Brain microvascular endothelial cell (primary cell): ENCODE measurements at regions not wholly inside any gene's neighbourhood (a gene's known extent, or its start where the extent isn't known, plus 50 kb on each side); places are given as distances from the start of the nearest gene placed in this dataset.

Source experiments
- DNase-seq: peaks from one replicate; pipeline ENCODE4 v3.0.0-alpha.2; 2020
- H3K27ac ChIP-seq: fragments of 250-450 bp; sonication (Bioruptor Pico); 2 replicates; pipeline ENCODE4 v1.5.1; 2020; ENCODE audit warnings: mild to moderate bottlenecking, moderate library complexity
- H3K27me3 ChIP-seq: fragments of 250-450 bp; sonication (Bioruptor Pico); replicated peaks from 2 replicates; pipeline ENCODE4 v1.5.1; 2020; ENCODE audit warnings: mild to moderate bottlenecking
- H3K36me3 ChIP-seq: fragments of 250-450 bp; sonication (Bioruptor Pico); replicated peaks from 2 replicates; pipeline ENCODE4 v1.5.1; 2020; ENCODE audit warnings: mild to moderate bottlenecking
- H3K4me3 ChIP-seq: 2 replicates; pipeline ENCODE4 v1.5.1; 2011; ENCODE audit warnings: low read depth, mild to moderate bottlenecking, control low read depth, low read length, moderate library complexity
- in situ Hi-C: cut with HindIII; loops from 2 replicates; pipeline ENCODE4 v1.10.0; 2017; ENCODE audit warnings: low sequenced_read_pairs, low pct_ligation_motif_present
- TF ChIP-seq, protein P1 (sequence below): IDR thresholded peaks from 2 replicates; pipeline ENCODE4 v1.5.1; 2011; ENCODE audit warnings: low read depth, mild to moderate bottlenecking, moderate library complexity, low read length, control low read depth, inconsistent platforms; ENCODE audit errors: missing control alignments

DNA sequence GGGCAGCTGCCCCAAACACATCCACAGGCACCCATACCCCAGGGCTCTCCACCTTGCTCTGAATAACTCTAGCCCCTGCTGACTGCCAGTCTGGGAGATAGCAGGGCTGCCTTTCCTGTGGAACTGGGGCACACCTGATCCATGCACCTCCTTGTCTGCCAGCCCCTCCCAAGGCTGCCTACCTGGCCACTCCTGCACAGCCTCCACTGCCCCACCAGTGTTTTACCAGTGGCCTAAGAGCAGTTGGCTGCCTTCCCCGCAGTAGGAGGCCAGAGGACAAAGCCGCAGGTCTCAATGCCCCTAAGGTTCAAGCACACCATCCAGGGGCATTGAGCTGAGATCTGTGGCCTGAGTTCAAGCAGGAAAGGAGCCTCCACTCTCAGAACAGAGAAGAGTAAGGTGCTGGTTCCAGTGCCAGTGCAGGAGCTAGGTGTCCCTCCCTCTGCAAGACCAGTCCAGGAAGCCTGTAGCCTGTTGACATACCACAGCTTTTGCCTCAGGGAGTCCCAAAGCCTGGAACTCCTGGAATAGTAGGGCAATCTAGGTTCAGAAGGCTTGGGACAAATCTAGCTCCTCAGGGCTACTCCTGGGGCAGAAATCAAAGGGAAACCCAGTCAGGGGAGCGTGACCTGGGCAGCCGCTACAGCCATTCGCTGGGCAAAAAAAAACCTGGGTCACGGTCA, 514.5 kb upstream of the PTGER4 start:
- no peak for DNase-seq
- Histone ChIP-seq H3K27ac (no peak overlapping the region), H3K27me3 (no peaks in the 10 kb centered on the region), H3K36me3 (no peaks in the 10 kb centered on the region), H3K4me3 (no peak overlapping the region)
- TF ChIP-seq, protein P1, sequence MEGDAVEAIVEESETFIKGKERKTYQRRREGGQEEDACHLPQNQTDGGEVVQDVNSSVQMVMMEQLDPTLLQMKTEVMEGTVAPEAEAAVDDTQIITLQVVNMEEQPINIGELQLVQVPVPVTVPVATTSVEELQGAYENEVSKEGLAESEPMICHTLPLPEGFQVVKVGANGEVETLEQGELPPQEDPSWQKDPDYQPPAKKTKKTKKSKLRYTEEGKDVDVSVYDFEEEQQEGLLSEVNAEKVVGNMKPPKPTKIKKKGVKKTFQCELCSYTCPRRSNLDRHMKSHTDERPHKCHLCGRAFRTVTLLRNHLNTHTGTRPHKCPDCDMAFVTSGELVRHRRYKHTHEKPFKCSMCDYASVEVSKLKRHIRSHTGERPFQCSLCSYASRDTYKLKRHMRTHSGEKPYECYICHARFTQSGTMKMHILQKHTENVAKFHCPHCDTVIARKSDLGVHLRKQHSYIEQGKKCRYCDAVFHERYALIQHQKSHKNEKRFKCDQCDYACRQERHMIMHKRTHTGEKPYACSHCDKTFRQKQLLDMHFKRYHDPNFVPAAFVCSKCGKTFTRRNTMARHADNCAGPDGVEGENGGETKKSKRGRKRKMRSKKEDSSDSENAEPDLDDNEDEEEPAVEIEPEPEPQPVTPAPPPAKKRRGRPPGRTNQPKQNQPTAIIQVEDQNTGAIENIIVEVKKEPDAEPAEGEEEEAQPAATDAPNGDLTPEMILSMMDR: no peak
- in situ Hi-C loops: no loop called here

DNA sequence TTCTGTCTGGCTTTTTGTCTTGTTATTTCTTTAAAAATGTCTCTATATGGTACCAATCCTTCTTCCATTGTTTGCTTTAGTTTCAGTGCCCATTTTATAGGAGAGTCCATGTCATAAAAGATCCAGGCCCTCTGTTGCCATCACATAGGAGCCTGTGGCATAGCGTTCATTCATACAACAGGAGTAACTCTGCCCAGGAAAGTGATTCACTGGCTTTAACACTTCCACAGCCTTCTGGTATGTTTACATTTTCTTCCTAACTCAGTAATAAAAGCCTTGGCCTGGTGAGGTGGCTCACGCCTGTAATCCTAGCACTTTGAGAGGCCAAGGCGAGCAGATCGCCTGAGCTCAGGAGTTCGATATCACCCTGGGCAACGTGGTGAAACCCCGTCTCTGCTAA, 519.3 kb upstream of the PTGER4 start:
- DNase-seq: no peak
- no peaks in the 10 kb centered on the region for H3K27me3 ChIP-seq
- no peak overlapping the region for H3K27ac ChIP-seq
- H3K36me3 ChIP-seq: no peaks in the 10 kb centered on the region
- TF ChIP-seq, protein P1: no peak
- H3K4me3 ChIP-seq: no peak overlapping the region
- in situ Hi-C loops: no loop called here

DNA sequence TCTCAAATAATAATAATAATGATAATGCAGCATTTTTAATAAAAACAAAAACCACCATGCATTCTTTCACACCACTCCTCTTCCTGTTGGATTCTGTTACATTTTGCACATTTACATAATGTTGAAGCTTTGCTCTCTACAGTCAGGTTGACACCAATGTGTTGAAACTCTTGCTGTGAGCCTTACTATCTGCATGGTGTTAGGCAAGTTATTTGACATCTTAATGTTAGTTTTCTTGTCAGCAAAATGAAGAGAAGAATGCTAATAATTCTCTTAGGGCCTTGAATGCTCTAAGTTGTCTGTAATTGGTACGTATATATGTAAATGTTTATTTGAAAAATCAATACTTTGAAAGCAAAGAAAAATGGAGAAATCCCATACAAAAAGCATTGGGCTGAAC, 525.5 kb upstream of the PTGER4 start:
- no peak overlapping the region for H3K4me3 ChIP-seq
- TF ChIP-seq, protein P1: no peak
- H3K27ac ChIP-seq: no peak overlapping the region
- in situ Hi-C loops: no loop called here
- no peaks in the 10 kb centered on the region for H3K36me3 ChIP-seq
- no peaks in the 10 kb centered on the region for H3K27me3 ChIP-seq
- DNase-seq: no peak

DNA sequence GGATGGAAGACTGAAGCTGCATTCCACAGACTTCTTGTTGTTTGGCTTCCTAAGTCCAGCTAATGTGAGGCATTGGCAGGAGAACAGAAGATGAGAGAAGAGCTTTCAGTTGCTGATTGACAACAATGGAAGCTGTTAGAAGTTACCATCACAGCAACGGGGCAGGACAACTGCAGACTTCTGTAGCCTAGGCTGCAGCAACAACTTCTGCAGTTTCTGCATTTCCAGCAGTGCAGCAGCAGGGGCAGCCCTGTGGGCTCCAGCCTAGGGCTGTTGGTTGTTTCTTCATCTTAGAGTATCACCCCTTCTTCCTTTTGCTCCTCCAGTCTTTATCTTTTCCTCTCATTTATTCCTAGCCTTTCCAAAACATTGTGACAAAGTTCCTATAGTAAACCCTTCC, 528.8 kb upstream of the PTGER4 start:
- TF ChIP-seq, protein P1: no peak
- Histone ChIP-seq H3K4me3 (no peak overlapping the region), H3K27me3 (no peaks in the 10 kb centered on the region), H3K27ac (no peak overlapping the region), H3K36me3 (no peaks in the 10 kb centered on the region)
- DNase-seq: no peak
- in situ Hi-C loops: no loop called here

DNA sequence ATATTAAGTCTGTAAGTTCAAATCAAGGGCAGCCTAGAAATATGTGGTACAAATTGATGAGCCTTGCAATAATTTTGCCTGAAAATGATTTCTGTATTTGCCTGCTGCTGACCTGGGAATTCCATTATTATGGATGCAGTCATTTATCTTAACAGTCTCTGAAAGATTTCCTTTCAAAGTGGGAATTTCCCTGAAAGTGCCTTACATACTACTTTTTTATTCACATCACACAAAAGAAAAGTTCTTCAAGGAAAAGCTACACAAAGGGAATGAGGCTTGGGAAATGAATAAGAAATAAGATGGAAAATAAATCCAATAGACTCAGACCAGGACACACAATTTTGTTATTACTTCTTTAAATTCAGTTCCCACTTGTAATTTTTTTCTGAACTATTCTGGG, 537.8 kb upstream of the PTGER4 start:
- H3K27me3 ChIP-seq: no peaks in the 10 kb centered on the region
- no peaks in the 10 kb centered on the region for H3K36me3 ChIP-seq
- H3K4me3 ChIP-seq: no peak overlapping the region
- in situ Hi-C loops: no loop called here
- H3K27ac ChIP-seq: no peak overlapping the region
- no peak for DNase-seq
- TF ChIP-seq, protein P1: no peak

DNA sequence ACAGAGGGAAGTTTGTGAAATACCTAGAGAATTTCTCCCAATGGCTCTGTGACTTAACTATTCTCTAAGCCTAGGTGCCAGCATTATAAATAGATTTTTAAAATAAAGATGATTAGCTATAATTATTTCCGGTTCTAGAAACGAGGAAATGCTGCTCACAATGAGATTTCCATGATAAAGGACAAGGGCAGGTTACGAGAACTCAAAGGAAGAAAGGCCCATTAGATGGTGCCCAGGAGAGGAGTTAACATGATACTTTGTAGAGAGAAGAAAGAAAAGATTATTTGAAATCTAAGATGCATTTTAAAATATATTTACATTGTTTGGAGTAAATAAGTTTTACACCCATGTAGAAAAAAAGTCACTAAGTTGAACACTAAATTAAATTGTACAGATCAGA, 538.3 kb upstream of the PTGER4 start:
- no peak overlapping the region for H3K27ac ChIP-seq
- DNase-seq: no peak
- H3K36me3 ChIP-seq: no peaks in the 10 kb centered on the region
- H3K27me3 ChIP-seq: no peaks in the 10 kb centered on the region
- TF ChIP-seq, protein P1: no peak
- no peak overlapping the region for H3K4me3 ChIP-seq
- in situ Hi-C loops: no loop called here
